Panc1 (cell line): ENCODE measurements at regions not wholly inside any gene's neighbourhood (a gene's known extent, or its start where the extent isn't known, plus 50 kb on each side); places are given as distances from the start of the nearest gene placed in this dataset.

Experiments used
- POLR2AphosphoS5 ChIP-seq: IDR thresholded peaks from 2 replicates; pipeline ENCODE4 v1.6.1; 2012; ENCODE audit warnings: mild to moderate bottlenecking, low read depth, low read length, moderate library complexity
- TF ChIP-seq, protein P1 (sequence below): fragments of 450-650 bp; IDR thresholded peaks from 2 replicates; pipeline ENCODE4 v1.5.1; 2017; ENCODE audit warnings: mild to moderate bottlenecking

DNA sequence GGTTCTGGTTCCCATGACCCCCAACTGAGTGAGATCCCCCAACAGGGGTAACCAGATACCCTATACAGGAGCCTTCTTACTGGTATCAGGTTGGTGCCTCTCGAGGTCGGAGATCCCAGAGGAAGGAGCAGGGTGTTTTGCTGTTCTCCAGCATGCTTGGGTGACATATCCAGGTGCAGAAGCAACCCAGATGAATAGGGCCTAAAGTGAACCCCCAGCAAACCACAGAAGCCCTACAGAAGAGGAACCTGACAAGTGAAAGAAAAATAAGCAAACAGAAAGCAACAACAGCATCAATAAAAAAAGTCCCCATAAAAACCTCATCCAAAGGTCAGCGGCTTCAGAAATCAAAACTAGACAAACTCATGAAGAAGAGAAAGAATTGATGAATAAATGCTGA, 633.4 kb upstream of the CXADR start:
- TF ChIP-seq, protein P1, sequence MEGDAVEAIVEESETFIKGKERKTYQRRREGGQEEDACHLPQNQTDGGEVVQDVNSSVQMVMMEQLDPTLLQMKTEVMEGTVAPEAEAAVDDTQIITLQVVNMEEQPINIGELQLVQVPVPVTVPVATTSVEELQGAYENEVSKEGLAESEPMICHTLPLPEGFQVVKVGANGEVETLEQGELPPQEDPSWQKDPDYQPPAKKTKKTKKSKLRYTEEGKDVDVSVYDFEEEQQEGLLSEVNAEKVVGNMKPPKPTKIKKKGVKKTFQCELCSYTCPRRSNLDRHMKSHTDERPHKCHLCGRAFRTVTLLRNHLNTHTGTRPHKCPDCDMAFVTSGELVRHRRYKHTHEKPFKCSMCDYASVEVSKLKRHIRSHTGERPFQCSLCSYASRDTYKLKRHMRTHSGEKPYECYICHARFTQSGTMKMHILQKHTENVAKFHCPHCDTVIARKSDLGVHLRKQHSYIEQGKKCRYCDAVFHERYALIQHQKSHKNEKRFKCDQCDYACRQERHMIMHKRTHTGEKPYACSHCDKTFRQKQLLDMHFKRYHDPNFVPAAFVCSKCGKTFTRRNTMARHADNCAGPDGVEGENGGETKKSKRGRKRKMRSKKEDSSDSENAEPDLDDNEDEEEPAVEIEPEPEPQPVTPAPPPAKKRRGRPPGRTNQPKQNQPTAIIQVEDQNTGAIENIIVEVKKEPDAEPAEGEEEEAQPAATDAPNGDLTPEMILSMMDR: no peak
- no peak for TF ChIP-seq POLR2AphosphoS5
